ENCODE measurements at regions not wholly inside any gene's neighbourhood (a gene's known extent, or its start where the extent isn't known, plus 50 kb on each side); places are given as distances from the start of the nearest gene placed in this dataset.

DNA sequence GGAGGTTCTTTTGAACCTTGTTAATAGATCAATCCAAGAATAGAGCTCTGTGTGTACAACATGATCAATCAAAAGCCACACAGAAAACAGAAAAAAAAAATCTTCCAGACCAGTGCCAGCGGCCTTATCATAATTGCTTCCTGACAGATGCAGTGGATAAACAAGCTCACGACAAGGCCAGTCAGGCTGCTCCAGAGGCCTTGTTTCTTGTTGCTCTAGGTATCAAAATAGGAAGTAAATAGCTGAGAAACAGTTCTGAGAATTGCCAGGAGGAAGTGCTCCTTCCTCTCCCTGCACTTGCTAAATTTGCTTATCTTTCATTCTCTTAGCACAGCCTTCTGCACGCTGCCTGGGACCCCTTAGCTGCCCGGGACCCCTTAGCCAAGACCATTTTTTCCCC lies 199.0 kb upstream of the TARS1 start:
- TF ChIP-seq CEBPB (IDR thresholded peaks at IDR 0.05) (no peak), TCF12 (IDR thresholded peaks at IDR 0.05; ENCODE audit: low read depth) (no peak), CREB1 (IDR thresholded peaks at IDR 0.05; ENCODE audit: low read depth) (no peak), TAF1 (IDR thresholded peaks at IDR 0.05; ENCODE audit: low read depth) (no peak), ZBTB7A (IDR thresholded peaks at IDR 0.05; ENCODE audit: low read depth) (no peak), FOXM1 (IDR thresholded peaks at IDR 0.05; ENCODE audit: borderline replicate concordance, low read depth) (no peak), EGR1 (IDR thresholded peaks at IDR 0.05) (no peak), NFIC (IDR thresholded peaks at IDR 0.05) (no peak), RAD21 (IDR thresholded peaks at IDR 0.05; ENCODE audit: low read depth) (no peak), EP300 (IDR thresholded peaks at IDR 0.05; ENCODE audit: borderline replicate concordance) (no peak), TEAD4 (IDR thresholded peaks at IDR 0.05) (no peak), YY1 (IDR thresholded peaks at IDR 0.05; ENCODE audit: low read depth) (no peak)
- TF ChIP-seq, protein P1, sequence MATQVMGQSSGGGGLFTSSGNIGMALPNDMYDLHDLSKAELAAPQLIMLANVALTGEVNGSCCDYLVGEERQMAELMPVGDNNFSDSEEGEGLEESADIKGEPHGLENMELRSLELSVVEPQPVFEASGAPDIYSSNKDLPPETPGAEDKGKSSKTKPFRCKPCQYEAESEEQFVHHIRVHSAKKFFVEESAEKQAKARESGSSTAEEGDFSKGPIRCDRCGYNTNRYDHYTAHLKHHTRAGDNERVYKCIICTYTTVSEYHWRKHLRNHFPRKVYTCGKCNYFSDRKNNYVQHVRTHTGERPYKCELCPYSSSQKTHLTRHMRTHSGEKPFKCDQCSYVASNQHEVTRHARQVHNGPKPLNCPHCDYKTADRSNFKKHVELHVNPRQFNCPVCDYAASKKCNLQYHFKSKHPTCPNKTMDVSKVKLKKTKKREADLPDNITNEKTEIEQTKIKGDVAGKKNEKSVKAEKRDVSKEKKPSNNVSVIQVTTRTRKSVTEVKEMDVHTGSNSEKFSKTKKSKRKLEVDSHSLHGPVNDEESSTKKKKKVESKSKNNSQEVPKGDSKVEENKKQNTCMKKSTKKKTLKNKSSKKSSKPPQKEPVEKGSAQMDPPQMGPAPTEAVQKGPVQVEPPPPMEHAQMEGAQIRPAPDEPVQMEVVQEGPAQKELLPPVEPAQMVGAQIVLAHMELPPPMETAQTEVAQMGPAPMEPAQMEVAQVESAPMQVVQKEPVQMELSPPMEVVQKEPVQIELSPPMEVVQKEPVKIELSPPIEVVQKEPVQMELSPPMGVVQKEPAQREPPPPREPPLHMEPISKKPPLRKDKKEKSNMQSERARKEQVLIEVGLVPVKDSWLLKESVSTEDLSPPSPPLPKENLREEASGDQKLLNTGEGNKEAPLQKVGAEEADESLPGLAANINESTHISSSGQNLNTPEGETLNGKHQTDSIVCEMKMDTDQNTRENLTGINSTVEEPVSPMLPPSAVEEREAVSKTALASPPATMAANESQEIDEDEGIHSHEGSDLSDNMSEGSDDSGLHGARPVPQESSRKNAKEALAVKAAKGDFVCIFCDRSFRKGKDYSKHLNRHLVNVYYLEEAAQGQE (IDR thresholded peaks at IDR 0.05; ENCODE audit: low read depth): no peak
- TF ChIP-seq, protein P2, sequence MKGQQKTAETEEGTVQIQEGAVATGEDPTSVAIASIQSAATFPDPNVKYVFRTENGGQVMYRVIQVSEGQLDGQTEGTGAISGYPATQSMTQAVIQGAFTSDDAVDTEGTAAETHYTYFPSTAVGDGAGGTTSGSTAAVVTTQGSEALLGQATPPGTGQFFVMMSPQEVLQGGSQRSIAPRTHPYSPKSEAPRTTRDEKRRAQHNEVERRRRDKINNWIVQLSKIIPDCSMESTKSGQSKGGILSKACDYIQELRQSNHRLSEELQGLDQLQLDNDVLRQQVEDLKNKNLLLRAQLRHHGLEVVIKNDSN (IDR thresholded peaks at IDR 0.05): no peak
- TF ChIP-seq, protein P3, sequence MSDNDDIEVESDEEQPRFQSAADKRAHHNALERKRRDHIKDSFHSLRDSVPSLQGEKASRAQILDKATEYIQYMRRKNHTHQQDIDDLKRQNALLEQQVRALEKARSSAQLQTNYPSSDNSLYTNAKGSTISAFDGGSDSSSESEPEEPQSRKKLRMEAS (IDR thresholded peaks at IDR 0.05): no peak

DNA sequence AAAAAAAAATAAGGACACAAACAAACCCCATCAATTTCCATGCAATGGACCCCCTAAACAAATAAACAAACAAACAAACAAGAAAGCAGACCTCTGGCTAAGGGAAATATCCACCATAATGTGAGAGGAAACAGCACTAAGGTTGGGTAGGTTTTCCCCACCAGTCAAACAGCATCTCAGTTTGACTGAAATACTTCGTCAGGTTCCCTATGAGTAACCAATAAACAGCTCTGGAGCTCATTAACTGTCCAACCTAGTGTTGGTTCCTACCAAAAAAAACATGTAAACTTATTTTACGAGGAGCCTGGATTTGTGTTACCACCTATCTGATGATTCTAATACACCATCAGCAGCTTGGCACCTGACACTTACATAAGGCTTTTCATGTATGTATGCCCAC lies 198.5 kb upstream of the TARS1 start:
- TF ChIP-seq EP300 (IDR thresholded peaks at IDR 0.05; ENCODE audit: borderline replicate concordance): no peak
- TF ChIP-seq TAF1 (IDR thresholded peaks at IDR 0.05; ENCODE audit: low read depth): no peak
- no peak for TF ChIP-seq TCF12 (IDR thresholded peaks at IDR 0.05; ENCODE audit: low read depth)
- TF ChIP-seq, protein P3 (IDR thresholded peaks at IDR 0.05): no peak
- no peak for TF ChIP-seq FOXM1 (IDR thresholded peaks at IDR 0.05; ENCODE audit: borderline replicate concordance, low read depth)
- TF ChIP-seq, protein P2 (IDR thresholded peaks at IDR 0.05): no peak
- no peak for TF ChIP-seq CEBPB (IDR thresholded peaks at IDR 0.05)
- no peak for TF ChIP-seq RAD21 (IDR thresholded peaks at IDR 0.05; ENCODE audit: low read depth)
- no peak for TF ChIP-seq EGR1 (IDR thresholded peaks at IDR 0.05)
- no peak for TF ChIP-seq YY1 (IDR thresholded peaks at IDR 0.05; ENCODE audit: low read depth)
- TF ChIP-seq, protein P1 (IDR thresholded peaks at IDR 0.05; ENCODE audit: low read depth): no peak
- no peak for TF ChIP-seq CREB1 (IDR thresholded peaks at IDR 0.05; ENCODE audit: low read depth)
- no peak for TF ChIP-seq TEAD4 (IDR thresholded peaks at IDR 0.05)
- TF ChIP-seq ZBTB7A (IDR thresholded peaks at IDR 0.05; ENCODE audit: low read depth): no peak
- no peak for TF ChIP-seq NFIC (IDR thresholded peaks at IDR 0.05)

DNA sequence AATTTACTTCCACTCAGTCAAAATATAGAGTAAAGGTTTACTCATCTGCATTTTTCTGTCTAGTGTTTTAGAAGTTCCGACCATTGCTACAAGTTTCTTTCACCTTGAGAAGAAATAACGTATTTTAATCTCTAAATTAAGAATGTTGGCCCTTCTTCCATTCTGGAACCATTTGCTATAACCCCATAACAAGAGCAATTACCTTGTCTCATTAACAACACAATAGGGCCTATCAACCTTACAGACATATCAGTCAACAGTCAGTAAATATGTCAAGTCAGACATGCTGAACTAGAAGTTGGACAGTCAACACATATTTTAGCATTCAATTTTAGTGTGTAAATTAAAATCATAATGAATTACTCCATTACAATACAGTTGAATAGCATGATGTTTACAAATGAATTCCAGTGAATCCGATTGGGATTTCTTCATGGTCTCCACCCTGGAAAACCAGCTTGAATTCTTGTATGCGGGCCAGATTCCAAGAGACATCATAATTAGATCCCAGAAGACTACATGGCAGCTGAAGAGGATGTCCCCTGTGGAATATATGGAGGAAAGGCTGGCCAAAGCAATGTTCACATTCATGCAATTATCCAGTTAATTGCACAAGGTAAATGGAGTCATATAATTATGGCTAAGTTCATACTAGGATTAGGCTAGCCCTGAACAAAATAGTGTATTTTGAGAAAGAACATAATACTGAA lies 196.2 kb upstream of the TARS1 start:
- TF ChIP-seq EP300 (IDR thresholded peaks at IDR 0.05; ENCODE audit: borderline replicate concordance) (no peak), RAD21 (IDR thresholded peaks at IDR 0.05; ENCODE audit: low read depth) (no peak), TAF1 (IDR thresholded peaks at IDR 0.05; ENCODE audit: low read depth) (no peak), YY1 (IDR thresholded peaks at IDR 0.05; ENCODE audit: low read depth) (no peak), FOXM1 (IDR thresholded peaks at IDR 0.05; ENCODE audit: borderline replicate concordance, low read depth) (no peak), CEBPB (IDR thresholded peaks at IDR 0.05) (no peak), TCF12 (IDR thresholded peaks at IDR 0.05; ENCODE audit: low read depth) (no peak), EGR1 (IDR thresholded peaks at IDR 0.05) (no peak), TEAD4 (IDR thresholded peaks at IDR 0.05) (no peak), CREB1 (IDR thresholded peaks at IDR 0.05; ENCODE audit: low read depth) (no peak), ZBTB7A (IDR thresholded peaks at IDR 0.05; ENCODE audit: low read depth) (no peak), NFIC (IDR thresholded peaks at IDR 0.05) (no peak)
- TF ChIP-seq, protein P1 (IDR thresholded peaks at IDR 0.05; ENCODE audit: low read depth): no peak
- TF ChIP-seq, protein P3 (IDR thresholded peaks at IDR 0.05): no peak
- TF ChIP-seq, protein P2 (IDR thresholded peaks at IDR 0.05): no peak
